Liver (tissue), 8 donors: ENCODE measurements at regions not wholly inside any gene's neighbourhood (a gene's known extent, or its start where the extent isn't known, plus 50 kb on each side); places are given as distances from the start of the nearest gene placed in this dataset.

Experiments
- DNase-seq: peaks from one replicate; pipeline ENCODE4 v3.0.0-alpha.2; 2017; ENCODE audit warnings: low spot score
- H3K27ac ChIP-seq, 2 donors: one replicate each; pipeline ENCODE4 v1.7.0; 2013; ENCODE audit warnings: inconsistent platforms in 2 of 2, low read length in 2 of 2, control low read depth in 1 of 2, low read depth in 1 of 2, mild to moderate bottlenecking in 1 of 2
- H3K27me3 ChIP-seq, 4 donors: one replicate each; pipeline versions ENCODE4 v1.6.1 to v1.7.0; 2013; ENCODE audit warnings: low read length in 3 of 4, inconsistent platforms in 1 of 4, mild to moderate bottlenecking in 1 of 4, moderate library complexity in 1 of 4; ENCODE audit not compliant: control insufficient read depth in 4 of 4, insufficient read depth in 4 of 4
- H3K36me3 ChIP-seq, 4 donors: one replicate each; pipeline versions ENCODE4 v1.6.1 to v1.7.0; 2013; ENCODE audit warnings: low read length in 3 of 4, mild to moderate bottlenecking in 3 of 4, low read depth in 1 of 4, moderate library complexity in 1 of 4; ENCODE audit not compliant: control insufficient read depth in 4 of 4, insufficient read depth in 3 of 4
- H3K4me1 ChIP-seq, 4 donors: one replicate each; pipeline versions ENCODE4 v1.6.1 to v1.7.0; 2013; ENCODE audit warnings: low read length in 3 of 4, mild to moderate bottlenecking in 3 of 4, moderate library complexity in 1 of 4; ENCODE audit not compliant: control insufficient read depth in 4 of 4, insufficient read depth in 4 of 4
- H3K4me3 ChIP-seq, 3 donors: one replicate each; pipeline versions ENCODE4 v1.6.1 to v1.7.0; 2013; ENCODE audit warnings: low read length in 3 of 3, control low read depth in 1 of 3, low read depth in 1 of 3, mild to moderate bottlenecking in 1 of 3
- H3K9ac ChIP-seq, 2 donors: one replicate each; pipeline ENCODE4 v1.7.0; 2013; ENCODE audit warnings: low read length in 2 of 2, mild to moderate bottlenecking in 2 of 2, moderate library complexity in 2 of 2, control low read depth in 1 of 2, low read depth in 1 of 2
- H3K9me3 ChIP-seq, 4 donors: one replicate each; pipeline versions ENCODE4 v1.6.1 to v1.7.0; 2013; ENCODE audit warnings: low read length in 3 of 4; ENCODE audit not compliant: control insufficient read depth in 4 of 4
- ATF3 ChIP-seq: IDR thresholded peaks from 2 replicates; pipeline ENCODE4 v1.6.1; 2016; ENCODE audit warnings: antibody characterized with exemption
- CTCF ChIP-seq: fragments of 150-350 bp; IDR thresholded peaks from 2 replicates; pipeline ENCODE4 v1.5.1; 2017; ENCODE audit warnings: improper control_type of control experiment, low read depth, low read length; ENCODE audit not compliant: missing input control
- EGR1 ChIP-seq, 2 donors: IDR thresholded peaks; 2 replicates each; pipeline ENCODE4 v1.6.1; 2016 to 2018; ENCODE audit warnings: antibody characterized with exemption in 2 of 2, low read depth in 2 of 2
- FOXA1 ChIP-seq: IDR thresholded peaks from 2 replicates; pipeline ENCODE4 v1.6.1; 2016; ENCODE audit warnings: antibody characterized with exemption
- FOXA2 ChIP-seq: IDR thresholded peaks from 2 replicates; pipeline ENCODE4 v1.6.1; 2016; ENCODE audit warnings: antibody characterized with exemption
- GABPA ChIP-seq, 2 donors: IDR thresholded peaks in 1 of 2; conservative IDR thresholded peaks in 1 of 2; 2 replicates each; pipeline ENCODE4 v1.6.1; 2016; ENCODE audit warnings: antibody characterized with exemption in 2 of 2, mild to moderate bottlenecking in 1 of 2, moderate library complexity in 1 of 2
- HNF4A ChIP-seq, 2 donors: conservative IDR thresholded peaks; 2 replicates each; pipeline ENCODE4 v1.6.1; 2016; ENCODE audit warnings: antibody characterized with exemption in 2 of 2, mild to moderate bottlenecking in 2 of 2
- HNF4G ChIP-seq: IDR thresholded peaks from 2 replicates; pipeline ENCODE4 v1.6.1; 2016; ENCODE audit warnings: antibody characterized with exemption
- JUND ChIP-seq, 2 donors: IDR thresholded peaks; 2 replicates each; pipeline ENCODE4 v1.6.1; 2016; ENCODE audit warnings: antibody characterized with exemption in 2 of 2
- MAX ChIP-seq: IDR thresholded peaks from 2 replicates; pipeline ENCODE4 v1.6.1; 2016; ENCODE audit warnings: antibody characterized with exemption
- NR2F2 ChIP-seq: IDR thresholded peaks from 2 replicates; pipeline ENCODE4 v1.6.1; 2016; ENCODE audit warnings: antibody characterized with exemption
- RAD21 ChIP-seq, 2 donors: IDR thresholded peaks; 2 replicates each; pipeline ENCODE4 v1.6.1; 2016; ENCODE audit warnings: antibody characterized with exemption in 2 of 2, mild to moderate bottlenecking in 2 of 2
- REST ChIP-seq: IDR thresholded peaks from 2 replicates; pipeline ENCODE4 v1.6.1; 2016; ENCODE audit warnings: antibody characterized with exemption, mild to moderate bottlenecking
- RXRA ChIP-seq, 2 donors: IDR thresholded peaks; 2 replicates each; pipeline ENCODE4 v1.6.1; 2017 to 2018; ENCODE audit warnings: antibody characterized with exemption in 2 of 2, mild to moderate bottlenecking in 1 of 2
- SP1 ChIP-seq: IDR thresholded peaks from 2 replicates; pipeline ENCODE4 v1.6.1; 2018; ENCODE audit warnings: antibody characterized with exemption, mild to moderate bottlenecking
- TAF1 ChIP-seq: conservative IDR thresholded peaks from 2 replicates; pipeline ENCODE4 v1.6.1; 2016; ENCODE audit warnings: antibody characterized with exemption, mild to moderate bottlenecking
- YY1 ChIP-seq: IDR thresholded peaks from 2 replicates; pipeline ENCODE4 v1.6.1; 2016; ENCODE audit warnings: antibody characterized with exemption, mild to moderate bottlenecking
- ZBTB33 ChIP-seq: IDR thresholded peaks from 2 replicates; pipeline ENCODE4 v1.6.1; 2016; ENCODE audit warnings: antibody characterized with exemption
- WGBS: extraction: QIAGEN DNeasy Blood & Tissue Kit; methylation state at CpG from one replicate; pipeline ENCODE4 v1.1.7; 2013; 5-methylcytosine and 5-hydroxymethylcytosine counted together
- donor health status: healthy.
- donor health status: healthy.
- donor health status: healthy.
- donor health status: healthy.
- donor health status: healthy.

- H3K27ac ChIP-seq: no peak overlapping the region
- TF ChIP-seq FOXA2: no peak
- no peak for TF ChIP-seq REST
- no peak for TF ChIP-seq MAX
- no peak for TF ChIP-seq HNF4A (conservative IDR thresholded peaks at IDR 0.05)
- TF ChIP-seq RAD21 (IDR thresholded peaks at IDR 0.05): no peak
- TF ChIP-seq ZBTB33: no peak
- TF ChIP-seq CTCF: no peak
- no peak for TF ChIP-seq RXRA (IDR thresholded peaks at IDR 0.05)
- no peak for TF ChIP-seq YY1
- TF ChIP-seq SP1: no peak
- no peak for TF ChIP-seq GABPA (IDR thresholded peaks at IDR 0.05 in 1 of 2, conservative IDR thresholded peaks at IDR 0.05 in 1 of 2)
- TF ChIP-seq TAF1: no peak
- TF ChIP-seq EGR1 (IDR thresholded peaks at IDR 0.05; ENCODE audit: low read depth in 2 of 2): no peak
- no peak for TF ChIP-seq NR2F2
- TF ChIP-seq HNF4G: no peak
- TF ChIP-seq ATF3: no peak
- no peak for TF ChIP-seq JUND (IDR thresholded peaks at IDR 0.05)
- TF ChIP-seq FOXA1: no peak
- H3K27me3 ChIP-seq: no peaks in the 10 kb centered on the region
- H3K9me3 ChIP-seq: no peaks in the 10 kb centered on the region
- no peak overlapping the region for H3K9ac ChIP-seq
- no peaks in the 10 kb centered on the region for H3K36me3 ChIP-seq
- no peak for DNase-seq
- WGBS: 97% methylated on average over 5 of the region's 5 CpGs
- no peak overlapping the region for H3K4me3 ChIP-seq
- no peaks in the 10 kb centered on the region for H3K4me1 ChIP-seq
Measured at GRCh38 chr12:12011880-12012260, 58.9 kb upstream of the BCL2L14 start.
